NCI-H2029 treated with DMSO at 0.1 percent for 48 hours (cell line): ENCODE measurements at regions not wholly inside any gene's neighbourhood (a gene's known extent, or its start where the extent isn't known, plus 50 kb on each side); places are given as distances from the start of the nearest gene placed in this dataset.
"Not testable (repeated sequence)": the region's sequence is repeated elsewhere in the genome, so short reads cannot be mapped to it uniquely, and the experiment has no call there.

Experiments
- DNase-seq: peaks from one replicate; lab custom pipeline; 2025; lab: John Stamatoyannopoulos, UW

- not testable (repeated sequence) for DNase-seq
Observed at GRCh38 chr11:71152312-71153004, 99.9 kb downstream of the SHANK2 start.

- DNase-seq, result no peak
Observed at GRCh38 chr11:71151561-71151960, 100.8 kb downstream of the SHANK2 start.

GRCh38 chr11:71150859-71151258 is 101.5 kb downstream of the SHANK2 start:
- no peak for DNase-seq

GRCh38 chr11:71148716-71149115 is 103.7 kb downstream of the SHANK2 start:
- no peak for DNase-seq

GRCh38 chr11:71147331-71147730 is 105.0 kb downstream of the SHANK2 start:
- no peak for DNase-seq

- no peak for DNase-seq
Observed at GRCh38 chr11:71146846-71147245, 105.5 kb downstream of the SHANK2 start.

GRCh38 chr11:71145988-71146824 is 106.2 kb downstream of the SHANK2 start:
- DNase-seq, result no peak

- no peak for DNase-seq
Observed at GRCh38 chr11:71145368-71145767, 107.0 kb downstream of the SHANK2 start.

- DNase-seq, result no peak
Observed at GRCh38 chr11:71144736-71145135, 107.6 kb downstream of the SHANK2 start.

GRCh38 chr11:71144010-71144409 is 108.4 kb downstream of the SHANK2 start:
- DNase-seq, result no peak

GRCh38 chr11:71140206-71140919 is 112.0 kb downstream of the SHANK2 start:
- DNase-seq, result peak; percentile 53

GRCh38 chr11:71139516-71140205 is 112.7 kb downstream of the SHANK2 start:
- peak; percentile 53 for DNase-seq

GRCh38 chr11:71138737-71139425 is 113.5 kb downstream of the SHANK2 start:
- no peak for DNase-seq

- no peak for DNase-seq
Observed at GRCh38 chr11:71137376-71137775, 115.0 kb downstream of the SHANK2 start.

GRCh38 chr11:71136095-71136845 is 116.1 kb downstream of the SHANK2 start:
- DNase-seq, result no peak

- no peak for DNase-seq
Observed at GRCh38 chr11:71135112-71135511, 117.3 kb downstream of the SHANK2 start.

GRCh38 chr11:71133946-71134345 is 118.4 kb downstream of the SHANK2 start:
- DNase-seq, result no peak

- no peak for DNase-seq
Observed at GRCh38 chr11:71131861-71132260, 120.5 kb downstream of the SHANK2 start.

GRCh38 chr11:71130106-71130505 is 122.3 kb downstream of the SHANK2 start:
- DNase-seq, result no peak

- no peak for DNase-seq
Observed at GRCh38 chr11:71129624-71130023, 122.8 kb downstream of the SHANK2 start.

- DNase-seq, result no peak
Observed at GRCh38 chr11:71127806-71128205, 124.6 kb downstream of the SHANK2 start.
